VCaP (cell line): ENCODE measurements at regions not wholly inside any gene's neighbourhood (a gene's known extent, or its start where the extent isn't known, plus 50 kb on each side); places are given as distances from the start of the nearest gene placed in this dataset.

Source experiments
- H3K27ac ChIP-seq: fragments of 450-650 bp; 2 replicates; pipeline ENCODE4 v1.5.1; 2017
- CTCF ChIP-seq: fragments of 450-650 bp; conservative IDR thresholded peaks from 2 replicates; pipeline ENCODE4 v1.5.1; 2017; ENCODE audit warnings: mild to moderate bottlenecking, moderate library complexity

GRCh38 chr5:8258801-8259200, 389.9 kb downstream of the MTRR start:
- no peak for TF ChIP-seq CTCF
- H3K27ac ChIP-seq: no peak overlapping the region

- H3K27ac ChIP-seq: no peak overlapping the region
- no peak for TF ChIP-seq CTCF
Measured at GRCh38 chr5:8270246-8270645, 401.3 kb downstream of the MTRR start.

- H3K27ac ChIP-seq: no peak overlapping the region
- TF ChIP-seq CTCF: no peak
Measured at GRCh38 chr5:8280711-8281363, 411.9 kb downstream of the MTRR start.

GRCh38 chr5:8288334-8288733, 419.4 kb downstream of the MTRR start:
- no peak overlapping the region for H3K27ac ChIP-seq
- no peak for TF ChIP-seq CTCF

- no peak for TF ChIP-seq CTCF
- H3K27ac ChIP-seq: no peak overlapping the region
Measured at GRCh38 chr5:8288897-8289516, 420.1 kb downstream of the MTRR start.

- H3K27ac ChIP-seq: no peak overlapping the region
- no peak for TF ChIP-seq CTCF
Measured at GRCh38 chr5:8289779-8290178, 420.8 kb downstream of the MTRR start.

GRCh38 chr5:8290721-8291120, 421.8 kb downstream of the MTRR start:
- no peak overlapping the region for H3K27ac ChIP-seq
- TF ChIP-seq CTCF: no peak
